ENCODE measurements at regions not wholly inside any gene's neighbourhood (a gene's known extent, or its start where the extent isn't known, plus 50 kb on each side); places are given as distances from the start of the nearest gene placed in this dataset.

- DNase-seq = no peak
These were observed 170.5 kb upstream of the HTR2A start for GRCh38 chr13:47067306-47067705.

- DNase-seq = no peak
These were observed 169.4 kb upstream of the HTR2A start for GRCh38 chr13:47066226-47066625.

- no peak for DNase-seq
These were observed 167.5 kb upstream of the HTR2A start for GRCh38 chr13:47064381-47064780.

GRCh38 chr13:47049276-47049989 lies 152.6 kb upstream of the HTR2A start:
- no peak for DNase-seq

GRCh38 chr13:47046706-47047105 lies 149.9 kb upstream of the HTR2A start:
- DNase-seq = no peak

GRCh38 chr13:47044842-47045241 lies 148.0 kb upstream of the HTR2A start:
- DNase-seq = no peak

- DNase-seq = no peak
These were observed 142.3 kb upstream of the HTR2A start for GRCh38 chr13:47039106-47039505.

- no peak for DNase-seq
These were observed 141.3 kb upstream of the HTR2A start for GRCh38 chr13:47038188-47038587.

- no peak for DNase-seq
These were observed 139.6 kb upstream of the HTR2A start for GRCh38 chr13:47036294-47037008.

GRCh38 chr13:47033216-47033615 lies 136.4 kb upstream of the HTR2A start:
- DNase-seq = no peak

GRCh38 chr13:47027780-47028437 lies 131.1 kb upstream of the HTR2A start:
- no peak for DNase-seq

GRCh38 chr13:47025791-47026447 lies 129.1 kb upstream of the HTR2A start:
- DNase-seq = no peak

- no peak for DNase-seq
These were observed 123.1 kb upstream of the HTR2A start for GRCh38 chr13:47019977-47020376.

- no peak for DNase-seq
These were observed 120.6 kb upstream of the HTR2A start for GRCh38 chr13:47017476-47017875.

- DNase-seq = no peak
These were observed 111.5 kb upstream of the HTR2A start for GRCh38 chr13:47008318-47008717.

- no peak for DNase-seq
These were observed 109.0 kb upstream of the HTR2A start for GRCh38 chr13:47005756-47006414.

- no peak for DNase-seq
These were observed 107.7 kb upstream of the HTR2A start for GRCh38 chr13:47004540-47004939.

- DNase-seq = no peak
These were observed 107.2 kb upstream of the HTR2A start for GRCh38 chr13:47004027-47004426.

- peak in 1 of 51 donors; percentile 31 for DNase-seq
These were observed 103.3 kb upstream of the HTR2A start for GRCh38 chr13:47000165-47000564.

GRCh38 chr13:46996316-46997030 lies 99.6 kb upstream of the HTR2A start:
- DNase-seq = no peak

GRCh38 chr13:46995874-46996273 lies 99.0 kb upstream of the HTR2A start:
- no peak for DNase-seq

Measured in hypothalamus (tissue), 51 donors.